Urinary bladder (tissue), 3 donors: ENCODE measurements at regions not wholly inside any gene's neighbourhood (a gene's known extent, or its start where the extent isn't known, plus 50 kb on each side); places are given as distances from the start of the nearest gene placed in this dataset.

Experiments used
- DNase-seq: peaks from one replicate; pipeline ENCODE4 v3.0.0-alpha.2; 2015; ENCODE audit errors: extremely low spot score
- H3K27ac ChIP-seq: one replicate; pipeline ENCODE4 v1.5.1; 2013; ENCODE audit warnings: low read depth, mild to moderate bottlenecking, moderate library complexity
- H3K36me3 ChIP-seq: one replicate; pipeline ENCODE4 v1.6.1; 2013; ENCODE audit warnings: mild to moderate bottlenecking, moderate library complexity; ENCODE audit not compliant: insufficient read depth
- H3K4me1 ChIP-seq: one replicate; pipeline ENCODE4 v1.6.1; 2013; ENCODE audit warnings: mild to moderate bottlenecking, moderate library complexity; ENCODE audit not compliant: insufficient read depth
- H3K4me3 ChIP-seq: one replicate; pipeline ENCODE4 v1.5.1; 2013; ENCODE audit warnings: low read depth, low read length
- WGBS: extraction: QIAGEN DNeasy Blood & Tissue Kit; methylation state at CpG from one replicate; pipeline ENCODE4 v1.1.7; 2013; 5-methylcytosine and 5-hydroxymethylcytosine counted together
- donor health status: healthy with polysubstance abuse.
- donor health status: healthy.

DNA sequence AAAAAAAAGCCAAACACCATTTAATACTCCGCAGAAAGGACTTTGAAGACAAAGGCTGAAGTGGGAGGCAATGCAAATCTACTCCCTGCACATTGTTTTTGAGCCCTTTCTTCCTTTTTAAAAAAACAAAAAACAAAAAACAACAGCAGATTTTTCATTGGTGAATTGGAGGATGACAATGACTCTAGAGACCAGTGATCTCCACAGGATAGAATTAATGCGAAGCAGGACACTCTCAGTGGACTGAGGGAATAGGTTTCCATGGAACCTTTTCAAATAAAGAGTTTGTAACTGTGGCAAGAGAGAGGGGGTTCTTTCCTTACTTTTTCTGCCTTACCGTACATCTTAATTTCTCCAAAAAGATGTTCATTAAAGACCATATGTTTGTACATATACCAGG, 371.0 kb downstream of the MEIS1 start:
- WGBS = 62% methylated on average over 3 of the region's 3 CpGs
- H3K4me3 ChIP-seq = no peak overlapping the region
- no peak for DNase-seq
- H3K36me3 ChIP-seq = no peaks in the 10 kb centered on the region
- H3K27ac ChIP-seq = no peak overlapping the region
- H3K4me1 ChIP-seq = no peaks in the 10 kb centered on the region

GRCh38 chr2:66813525-66813924, 378.6 kb downstream of the MEIS1 start:
- Histone ChIP-seq H3K4me1 (no peaks in the 10 kb centered on the region), H3K4me3 (no peak overlapping the region), H3K27ac (no peak overlapping the region), H3K36me3 (no peaks in the 10 kb centered on the region)
- no peak for DNase-seq
- 16% methylated on average over 1 of the region's 1 CpG for WGBS

- H3K4me1 ChIP-seq = no peaks in the 10 kb centered on the region
- no peak overlapping the region for H3K4me3 ChIP-seq
- H3K36me3 ChIP-seq = no peaks in the 10 kb centered on the region
- no peak overlapping the region for H3K27ac ChIP-seq
- DNase-seq = no peak
- 36% methylated on average over 2 of the region's 2 CpGs for WGBS
Observed at GRCh38 chr2:66813976-66814375, 379.1 kb downstream of the MEIS1 start.

- no peaks in the 10 kb centered on the region for H3K4me1 ChIP-seq
- WGBS = 88% methylated on average over 1 of the region's 1 CpG
- no peak overlapping the region for H3K4me3 ChIP-seq
- H3K36me3 ChIP-seq = no peaks in the 10 kb centered on the region
- no peak overlapping the region for H3K27ac ChIP-seq
- DNase-seq = no peak
Observed at GRCh38 chr2:66814916-66815315, 380.0 kb downstream of the MEIS1 start.

DNA sequence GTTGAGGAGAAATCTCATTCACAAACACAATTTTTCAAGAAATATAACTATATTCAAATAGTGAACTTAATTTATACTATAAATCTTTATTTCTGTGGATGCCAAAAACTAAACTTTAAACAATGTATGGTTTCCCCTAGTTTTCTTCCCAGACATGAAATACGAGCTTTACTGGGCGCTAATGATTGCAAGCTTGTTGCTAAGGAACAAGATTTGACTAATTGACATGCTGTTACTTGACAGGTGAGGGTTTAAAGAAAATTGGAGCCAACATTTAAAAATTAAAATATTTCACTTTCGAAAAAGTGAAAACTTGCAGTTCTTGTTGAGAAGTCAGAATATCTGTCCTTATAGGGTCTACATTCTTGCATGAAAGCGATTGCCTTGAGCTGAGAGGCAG, 381.0 kb downstream of the MEIS1 start:
- Histone ChIP-seq H3K4me3 (no peak overlapping the region), H3K36me3 (no peaks in the 10 kb centered on the region), H3K27ac (no peak overlapping the region), H3K4me1 (no peaks in the 10 kb centered on the region)
- DNase-seq = no peak
- 92% methylated on average over 4 of the region's 4 CpGs for WGBS

DNA sequence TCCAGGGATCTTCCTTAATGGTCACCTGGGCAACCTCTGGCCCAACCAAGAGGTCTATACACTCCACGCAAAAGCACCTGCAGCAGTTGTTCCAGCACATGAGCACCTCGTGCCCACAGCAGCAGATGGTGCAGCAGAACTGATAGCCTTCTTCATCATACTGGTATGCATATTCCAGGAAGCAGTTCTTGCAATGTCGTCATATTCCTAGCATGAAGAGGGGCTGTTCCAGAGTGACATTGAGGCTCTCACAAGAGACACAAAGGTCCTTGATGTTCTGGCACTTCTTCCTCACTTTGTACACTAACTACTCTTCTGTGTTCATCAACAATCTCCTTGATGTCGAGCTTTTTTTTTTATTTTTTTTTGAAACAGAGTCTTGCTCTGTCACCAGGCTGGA, 386.2 kb downstream of the MEIS1 start:
- WGBS = 92% methylated on average over 4 of the region's 4 CpGs
- DNase-seq = no peak
- H3K4me3 ChIP-seq = no peak overlapping the region
- no peak overlapping the region for H3K27ac ChIP-seq
- H3K4me1 ChIP-seq = no peaks in the 10 kb centered on the region
- H3K36me3 ChIP-seq = no peaks in the 10 kb centered on the region

GRCh38 chr2:66822186-66822585, 387.3 kb downstream of the MEIS1 start:
- no peak for DNase-seq
- Histone ChIP-seq H3K4me3 (no peak overlapping the region), H3K36me3 (no peaks in the 10 kb centered on the region), H3K27ac (no peak overlapping the region), H3K4me1 (no peaks in the 10 kb centered on the region)
- WGBS = 91% methylated on average over 6 of the region's 6 CpGs

DNA sequence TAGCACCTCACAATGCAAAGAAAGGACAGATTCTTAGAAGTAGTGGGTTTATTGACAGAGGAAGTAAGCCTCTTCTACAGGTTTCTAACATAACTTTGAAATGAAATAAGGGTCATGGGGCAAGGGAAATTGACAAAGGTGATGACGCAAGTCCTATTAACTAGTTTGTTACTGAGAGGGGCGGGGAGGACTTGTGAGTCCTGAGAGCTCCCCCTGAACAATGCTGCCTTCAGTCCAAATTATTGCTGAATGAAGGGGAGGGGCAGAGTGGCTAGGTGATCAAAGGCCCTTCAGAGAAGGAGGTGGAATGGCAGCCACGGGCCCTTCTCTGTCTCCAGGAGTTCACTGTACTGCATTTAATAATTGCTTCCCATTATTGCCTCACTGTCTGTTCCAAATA, 390.0 kb downstream of the MEIS1 start:
- DNase-seq = no peak
- Histone ChIP-seq H3K27ac (no peak overlapping the region), H3K4me3 (no peak overlapping the region), H3K36me3 (no peaks in the 10 kb centered on the region), H3K4me1 (no peaks in the 10 kb centered on the region)
- WGBS = 87% methylated on average over 3 of the region's 3 CpGs

DNA sequence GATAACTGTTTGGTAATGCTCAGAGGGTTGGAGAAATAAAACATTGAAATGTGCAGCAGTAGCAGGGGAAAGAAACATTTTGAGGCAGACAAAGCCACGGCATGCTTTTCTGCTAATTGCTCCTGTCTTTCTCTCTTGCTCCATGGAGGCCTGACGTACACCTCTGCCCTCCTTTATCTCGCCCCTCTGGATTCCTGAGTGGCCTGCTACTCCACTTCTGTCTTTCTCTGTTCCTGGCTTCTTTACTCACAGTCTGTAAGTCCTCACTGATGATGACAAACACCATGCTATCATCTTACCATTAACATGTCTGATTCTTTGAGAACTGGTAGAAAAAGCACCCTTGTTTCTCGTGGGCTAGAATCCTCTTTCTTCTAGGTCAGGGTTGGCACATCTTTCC, 392.9 kb downstream of the MEIS1 start:
- Histone ChIP-seq H3K27ac (no peak overlapping the region), H3K4me1 (no peaks in the 10 kb centered on the region), H3K36me3 (no peaks in the 10 kb centered on the region), H3K4me3 (no peak overlapping the region)
- 81% methylated on average over 4 of the region's 4 CpGs for WGBS
- DNase-seq = no peak

- 91% methylated on average over 3 of the region's 3 CpGs for WGBS
- H3K4me3 ChIP-seq = no peak overlapping the region
- no peak for DNase-seq
- no peak overlapping the region for H3K27ac ChIP-seq
- H3K36me3 ChIP-seq = no peaks in the 10 kb centered on the region
- H3K4me1 ChIP-seq = no peaks in the 10 kb centered on the region
Observed at GRCh38 chr2:66828876-66829275, 394.0 kb downstream of the MEIS1 start.

DNA sequence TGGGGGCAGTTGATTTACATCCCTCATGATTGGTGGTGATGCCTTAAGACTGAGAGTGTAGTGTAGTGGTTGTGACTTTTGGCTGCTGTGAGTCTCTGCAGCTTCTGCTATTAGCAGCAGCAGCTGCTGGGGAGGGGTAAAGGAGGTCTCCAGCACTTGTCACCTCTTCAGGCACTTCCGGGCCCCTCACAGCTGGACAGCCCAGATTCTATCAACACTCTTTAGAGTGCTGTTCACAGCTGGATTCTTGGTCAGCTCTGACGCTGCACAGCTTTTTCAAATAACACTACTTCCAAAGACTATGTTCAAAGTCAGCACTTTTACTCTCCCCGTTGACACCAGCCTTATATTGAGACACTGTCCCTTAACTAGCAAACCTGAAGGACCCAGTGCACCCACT, 396.0 kb downstream of the MEIS1 start:
- DNase-seq = no peak
- Histone ChIP-seq H3K4me1 (no peaks in the 10 kb centered on the region), H3K36me3 (no peaks in the 10 kb centered on the region), H3K27ac (no peak overlapping the region), H3K4me3 (no peak overlapping the region)
- 67% methylated on average over 3 of the region's 3 CpGs for WGBS

DNA sequence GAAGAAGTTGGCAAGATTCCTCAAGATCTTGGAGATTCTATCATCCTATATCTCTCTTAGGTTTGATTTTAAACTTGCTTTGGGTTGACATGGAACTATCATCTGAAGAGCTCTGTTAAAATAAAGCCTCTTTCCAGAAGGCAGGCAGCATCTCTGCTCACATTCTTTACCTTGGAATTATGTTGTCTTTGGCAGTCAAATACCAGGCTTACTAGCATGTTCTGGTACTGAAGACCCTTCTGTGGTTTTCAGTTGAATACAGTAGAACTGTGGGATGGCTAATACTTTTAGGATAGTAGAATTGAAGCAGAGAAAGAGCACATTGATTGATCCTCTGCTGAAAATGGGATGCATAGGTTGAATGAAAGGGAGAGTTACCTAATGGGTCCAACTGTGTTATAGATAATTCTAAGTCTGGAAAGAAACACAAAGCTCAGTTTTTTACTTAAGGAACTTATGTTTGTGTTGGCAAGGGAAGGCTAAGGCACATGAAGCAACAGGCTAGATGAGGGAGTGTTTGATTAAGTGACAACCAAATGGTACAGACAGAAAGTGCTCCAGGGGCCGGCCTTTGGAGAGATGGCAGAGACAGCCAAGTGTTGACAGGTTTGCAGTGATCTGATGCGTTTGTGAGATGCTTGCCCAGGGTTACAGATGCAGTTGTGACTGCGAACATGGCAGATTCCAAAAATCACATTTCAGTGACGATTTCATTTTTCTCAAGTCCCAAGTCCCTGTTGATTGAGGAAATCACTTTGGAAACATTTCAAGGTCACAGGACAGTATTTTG, 397.9 kb downstream of the MEIS1 start:
- 40% methylated on average over 4 of the region's 4 CpGs for WGBS

GRCh38 chr2:66834859-66835258, 399.9 kb downstream of the MEIS1 start:
- Histone ChIP-seq H3K27ac (no peak overlapping the region), H3K4me1 (no peaks in the 10 kb centered on the region), H3K36me3 (no peaks in the 10 kb centered on the region), H3K4me3 (no peak overlapping the region)
- WGBS = 89% methylated on average over 4 of the region's 4 CpGs
- no peak for DNase-seq

More for the DNA sequence above, 397.9 kb downstream of the MEIS1 start:
- H3K4me1 ChIP-seq = no peaks in the 10 kb centered on the region
- H3K27ac ChIP-seq = no peak overlapping the region
- no peak overlapping the region for H3K4me3 ChIP-seq
- no peak for DNase-seq
- H3K36me3 ChIP-seq = no peaks in the 10 kb centered on the region

DNA sequence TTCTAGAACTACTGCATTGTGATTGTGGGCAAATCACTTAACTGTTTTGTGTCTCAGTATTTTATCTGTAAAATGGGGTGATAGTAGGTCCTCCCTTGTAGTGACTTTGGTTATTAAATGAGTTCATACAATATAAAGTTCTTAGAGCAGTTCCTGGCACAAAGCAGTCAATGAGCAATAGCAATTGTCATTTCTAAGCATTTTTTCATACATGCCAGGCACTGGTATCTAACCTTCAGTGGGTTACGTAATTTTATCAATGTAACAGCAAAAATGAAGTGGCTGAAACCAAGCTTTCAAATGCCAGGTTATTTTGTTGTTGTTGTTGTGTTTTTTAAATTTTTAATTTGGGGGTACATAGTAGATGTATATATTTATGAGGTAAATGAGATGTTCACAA, 401.9 kb downstream of the MEIS1 start:
- no peaks in the 10 kb centered on the region for H3K36me3 ChIP-seq
- no peaks in the 10 kb centered on the region for H3K4me1 ChIP-seq
- H3K27ac ChIP-seq = no peak overlapping the region
- no peak for DNase-seq
- WGBS = 92% methylated on average over 1 of the region's 1 CpG
- H3K4me3 ChIP-seq = no peak overlapping the region
